ENCODE measurements at regions not wholly inside any gene's neighbourhood (a gene's known extent, or its start where the extent isn't known, plus 50 kb on each side); places are given as distances from the start of the nearest gene placed in this dataset.

- DNase-seq (ENCODE audit: low read depth, low spot score) = no peak
Observed at GRCh38 chr5:175109058-175109755, 334.8 kb downstream of the DRD1 start.

- no peak for DNase-seq (ENCODE audit: low read depth, low spot score)
Observed at GRCh38 chr5:175107865-175108264, 336.1 kb downstream of the DRD1 start.

- no peak for DNase-seq (ENCODE audit: low read depth, low spot score)
Observed at GRCh38 chr5:175107028-175107588, 336.9 kb downstream of the DRD1 start.

GRCh38 chr5:175104677-175105076 lies 339.3 kb downstream of the DRD1 start:
- no peak for DNase-seq (ENCODE audit: low read depth, low spot score)

GRCh38 chr5:175103746-175104145 lies 340.2 kb downstream of the DRD1 start:
- DNase-seq (ENCODE audit: low read depth, low spot score) = no peak

GRCh38 chr5:175102717-175103116 lies 341.3 kb downstream of the DRD1 start:
- no peak for DNase-seq (ENCODE audit: low read depth, low spot score)

GRCh38 chr5:175098301-175098700 lies 345.7 kb downstream of the DRD1 start:
- DNase-seq (ENCODE audit: low read depth, low spot score) = no peak

GRCh38 chr5:175096469-175097165 lies 347.4 kb downstream of the DRD1 start:
- no peak for DNase-seq (ENCODE audit: low read depth, low spot score)

GRCh38 chr5:175094461-175094860 lies 349.5 kb downstream of the DRD1 start:
- no peak for DNase-seq (ENCODE audit: low read depth, low spot score)

- no peak for DNase-seq (ENCODE audit: low read depth, low spot score)
Observed at GRCh38 chr5:175092691-175093090, 351.3 kb downstream of the DRD1 start.

- no peak for DNase-seq (ENCODE audit: low read depth, low spot score)
Observed at GRCh38 chr5:175088963-175089362, 355.0 kb downstream of the DRD1 start.

- DNase-seq (ENCODE audit: low read depth, low spot score) = no peak
Observed at GRCh38 chr5:175082866-175083590, 358.6 kb downstream of the MSX2 start.

GRCh38 chr5:175082346-175082745 lies 358.0 kb downstream of the MSX2 start:
- no peak for DNase-seq (ENCODE audit: low read depth, low spot score)

- DNase-seq (ENCODE audit: low read depth, low spot score) = no peak
Observed at GRCh38 chr5:175079707-175080106, 355.3 kb downstream of the MSX2 start.

GRCh38 chr5:175070283-175070682 lies 345.9 kb downstream of the MSX2 start:
- no peak for DNase-seq (ENCODE audit: low read depth, low spot score)

- no peak for DNase-seq (ENCODE audit: low read depth, low spot score)
Observed at GRCh38 chr5:175060257-175060656, 335.9 kb downstream of the MSX2 start.

- peak; percentile 85 for DNase-seq (ENCODE audit: low read depth, low spot score)
Observed at GRCh38 chr5:175059687-175060211, 335.4 kb downstream of the MSX2 start.

GRCh38 chr5:175056831-175057230 lies 332.4 kb downstream of the MSX2 start:
- no peak for DNase-seq (ENCODE audit: low read depth, low spot score)

GRCh38 chr5:175054243-175054642 lies 329.9 kb downstream of the MSX2 start:
- no peak for DNase-seq (ENCODE audit: low read depth, low spot score)

- DNase-seq (ENCODE audit: low read depth, low spot score) = no peak
Observed at GRCh38 chr5:175052351-175052750, 328.0 kb downstream of the MSX2 start.

GRCh38 chr5:175047048-175047447 lies 322.7 kb downstream of the MSX2 start:
- no peak for DNase-seq (ENCODE audit: low read depth, low spot score)

- no peak for DNase-seq (ENCODE audit: low read depth, low spot score)
Observed at GRCh38 chr5:175045820-175046219, 321.4 kb downstream of the MSX2 start.

All from ELF-1 (cell line).